ENCODE measurements at regions not wholly inside any gene's neighbourhood (a gene's known extent, or its start where the extent isn't known, plus 50 kb on each side); places are given as distances from the start of the nearest gene placed in this dataset.
A peak's percentile ranks its signal among the peaks of the same experiment; 100 is the strongest.

GRCh38 chr5:176151281-176151680 lies 86.9 kb upstream of the SIMC1 start:
- DNase-seq = no peak

- no peak for DNase-seq
Observed at GRCh38 chr5:176152191-176152929, 85.9 kb upstream of the SIMC1 start.

- no peak for DNase-seq
Observed at GRCh38 chr5:176152930-176153311, 85.3 kb upstream of the SIMC1 start.

- no peak for DNase-seq
Observed at GRCh38 chr5:176153741-176154140, 84.5 kb upstream of the SIMC1 start.

- no peak for DNase-seq
Observed at GRCh38 chr5:176154821-176155220, 83.4 kb upstream of the SIMC1 start.

- no peak for DNase-seq
Observed at GRCh38 chr5:176155922-176156359, 82.3 kb upstream of the SIMC1 start.

GRCh38 chr5:176157656-176158055 lies 80.6 kb upstream of the SIMC1 start:
- no peak for DNase-seq

- no peak for DNase-seq
Observed at GRCh38 chr5:176161431-176161830, 76.8 kb upstream of the SIMC1 start.

GRCh38 chr5:176162198-176162597 lies 76.0 kb upstream of the SIMC1 start:
- DNase-seq = no peak

GRCh38 chr5:176162888-176163287 lies 75.3 kb upstream of the SIMC1 start:
- DNase-seq = no peak

GRCh38 chr5:176166427-176166826 lies 71.8 kb upstream of the SIMC1 start:
- no peak for DNase-seq

- DNase-seq = no peak
Observed at GRCh38 chr5:176167800-176168199, 70.4 kb upstream of the SIMC1 start.

- DNase-seq = peak; percentile 20
Observed at GRCh38 chr5:176169393-176170063, 68.7 kb upstream of the SIMC1 start.

GRCh38 chr5:176170084-176170483 lies 68.1 kb upstream of the SIMC1 start:
- no peak for DNase-seq

GRCh38 chr5:176171171-176171760 lies 67.0 kb upstream of the SIMC1 start:
- DNase-seq = no peak

GRCh38 chr5:176172246-176172645 lies 66.0 kb upstream of the SIMC1 start:
- no peak for DNase-seq

GRCh38 chr5:176173647-176174046 lies 64.6 kb upstream of the SIMC1 start:
- no peak for DNase-seq

GRCh38 chr5:176174345-176175025 lies 63.7 kb upstream of the SIMC1 start:
- no peak for DNase-seq

- DNase-seq = no peak
Observed at GRCh38 chr5:176175101-176175852, 62.9 kb upstream of the SIMC1 start.

GRCh38 chr5:176176231-176176630 lies 62.0 kb upstream of the SIMC1 start:
- DNase-seq = no peak

- no peak for DNase-seq
Observed at GRCh38 chr5:176178789-176179188, 59.4 kb upstream of the SIMC1 start.

- no peak for DNase-seq
Observed at GRCh38 chr5:176180339-176180738, 57.9 kb upstream of the SIMC1 start.

- no peak for DNase-seq
Observed at GRCh38 chr5:176180781-176181180, 57.4 kb upstream of the SIMC1 start.

Data from MV-4-11 (cell line).